Erythroblast (primary cell): ENCODE measurements at regions not wholly inside any gene's neighbourhood (a gene's known extent, or its start where the extent isn't known, plus 50 kb on each side); places are given as distances from the start of the nearest gene placed in this dataset.

ENCODE experiments used
- GATA1 ChIP-seq: IDR thresholded peaks from 2 replicates; pipeline ENCODE4 v1.6.1; 2011; ENCODE audit warnings: low read depth, mild to moderate bottlenecking, control low read depth, low read length, moderate library complexity
- POLR2A ChIP-seq: IDR thresholded peaks from 2 replicates; pipeline ENCODE4 v1.6.1; 2011; ENCODE audit warnings: mild to moderate bottlenecking, low read length

DNA sequence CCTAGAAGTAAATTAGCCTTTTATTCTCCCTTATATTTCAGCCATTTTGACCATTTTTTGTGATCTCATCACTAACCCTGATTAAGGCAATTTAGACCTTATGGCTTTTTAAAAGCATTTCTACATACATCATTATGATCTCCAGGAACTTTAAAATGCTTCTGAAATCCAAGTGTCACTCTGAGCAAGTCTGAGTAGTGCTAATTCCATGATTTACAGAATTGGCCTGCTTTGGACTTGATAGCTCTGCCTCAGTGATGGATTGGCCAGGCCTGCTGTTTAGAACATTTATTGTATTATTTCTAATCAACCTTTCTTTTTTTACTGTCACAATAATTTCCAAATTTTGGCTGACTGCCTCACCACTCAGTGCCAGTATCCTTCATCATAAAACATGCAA, 116.4 kb downstream of the KCNA4 start:
- TF ChIP-seq GATA1 (no peak), POLR2A (no peak)
